IMR-90 (cell line): ENCODE measurements at regions not wholly inside any gene's neighbourhood (a gene's known extent, or its start where the extent isn't known, plus 50 kb on each side); places are given as distances from the start of the nearest gene placed in this dataset.
A peak's percentile ranks its signal among the peaks of the same experiment; 100 is the strongest.

Experiments used
- ATAC-seq: fragments of 200-7000 bp; cut with Tn5 transposase; 2 replicates; pipeline ENCODE4 v1.9.1; 2020; ENCODE audit warnings: low read depth, mild to moderate bottlenecking, moderate library complexity
- BruUV-seq: library from RNA; stranded (reverse); fragments of 400-500 nt; replicated peaks from 2 replicates; lab custom pipeline; 2021; lab: Mats Ljungman, UMichigan
- CTCF ChIA-PET: fragments of 300-600 bp; formaldehyde crosslinking; extraction: SDS; loops from one replicate; lab custom pipeline; 2021; ENCODE audit warnings: antibody characterized with exemption; lab: Yijun Ruan, JAX
- POLR2A ChIA-PET: fragments of 300-600 bp; sonication (Branson Sonifier 250); formaldehyde crosslinking; loops from one replicate; lab custom pipeline; 2022; ENCODE audit warnings: antibody characterized with exemption; ENCODE audit not compliant: unreplicated experiment; lab: Charles Lee
- DNase-seq: peaks from one replicate; pipeline ENCODE4 v3.0.0; 2013
- H2AFZ ChIP-seq: replicated peaks from 2 replicates; pipeline ENCODE3; 2013; ENCODE audit warnings: low read length, mild to moderate bottlenecking; ENCODE audit not compliant: poor library complexity
- H2AK5ac ChIP-seq: 2 replicates; pipeline ENCODE4 v1.6.1; 2013; ENCODE audit warnings: low read depth, low read length, inconsistent platforms
- H2AK9ac ChIP-seq: replicated peaks from 2 replicates; pipeline ENCODE3; 2013; ENCODE audit warnings: mild to moderate bottlenecking, low read depth, low read length, moderate library complexity; ENCODE audit not compliant: poor library complexity
- H2BK120ac ChIP-seq: 2 replicates; pipeline ENCODE4 v1.6.1; 2013; ENCODE audit warnings: low read depth, low read length, inconsistent platforms
- H2BK15ac ChIP-seq: 3 replicates; pipeline ENCODE4 v1.6.1; 2013; ENCODE audit warnings: low read depth, low read length, inconsistent platforms
- H2BK20ac ChIP-seq: 2 replicates; pipeline ENCODE4 v1.6.1; 2013; ENCODE audit warnings: low read depth, mild to moderate bottlenecking, inconsistent platforms, low read length, moderate library complexity
- H2BK5ac ChIP-seq: 2 replicates; pipeline ENCODE4 v1.6.1; 2013; ENCODE audit warnings: mild to moderate bottlenecking, low read depth, low read length, inconsistent platforms; ENCODE audit not compliant: poor library complexity, severe bottlenecking
- H3K14ac ChIP-seq: replicated peaks from 2 replicates; pipeline ENCODE4 v1.6.1; 2013; ENCODE audit warnings: low read depth, low read length, inconsistent platforms
- H3K18ac ChIP-seq: 2 replicates; pipeline ENCODE4 v1.6.1; 2013; ENCODE audit warnings: low read depth, low read length, control low read depth
- H3K23ac ChIP-seq: 2 replicates; pipeline ENCODE4 v1.6.1; 2013; ENCODE audit warnings: low read depth, low read length, inconsistent platforms
- H3K27ac ChIP-seq: 2 replicates; pipeline ENCODE4 v1.5.1; 2013; ENCODE audit warnings: mild to moderate bottlenecking, control low read depth, low read length; ENCODE audit not compliant: insufficient read depth
- H3K27me3 ChIP-seq: 2 replicates; pipeline ENCODE4 v1.6.1; 2013; ENCODE audit warnings: low read length; ENCODE audit not compliant: control insufficient read depth, insufficient read depth
- H3K36me3 ChIP-seq: 2 replicates; pipeline ENCODE4 v1.6.1; 2013; ENCODE audit warnings: low read length, mixed read lengths; ENCODE audit not compliant: control insufficient read depth, insufficient read depth
- H3K4ac ChIP-seq: 2 replicates; pipeline ENCODE4 v1.6.1; 2013; ENCODE audit warnings: low read depth, low read length, inconsistent platforms
- H3K4me1 ChIP-seq: 2 replicates; pipeline ENCODE4 v1.6.1; 2013; ENCODE audit warnings: low read length, mixed read lengths; ENCODE audit not compliant: control insufficient read depth, insufficient read depth
- H3K4me2 ChIP-seq: 2 replicates; pipeline ENCODE4 v1.6.1; 2013; ENCODE audit warnings: low read depth, mild to moderate bottlenecking, control low read depth, low read length, moderate library complexity
- H3K4me3 ChIP-seq: 2 replicates; pipeline ENCODE4 v1.5.1; 2013; ENCODE audit warnings: low read depth, mild to moderate bottlenecking, control low read depth, low read length, moderate library complexity; ENCODE audit not compliant: insufficient read depth
- H3K56ac ChIP-seq: 2 replicates; pipeline ENCODE4 v1.6.1; 2013; ENCODE audit warnings: low read length, inconsistent platforms; ENCODE audit not compliant: insufficient read depth; ENCODE audit errors: extremely low read depth
- H3K79me1 ChIP-seq, 2 experiments: 2 replicates each; pipeline ENCODE4 v1.6.1; 2013; ENCODE audit warnings: low read length in 2 of 2, inconsistent platforms in 1 of 2, low read depth in 1 of 2
- H3K9ac ChIP-seq: 2 replicates; pipeline ENCODE4 v1.6.1; 2013; ENCODE audit warnings: low read depth, low read length, control low read depth
- H3K9me1 ChIP-seq: 2 replicates; pipeline ENCODE4 v1.6.1; 2013; ENCODE audit warnings: low read length, inconsistent platforms; ENCODE audit not compliant: insufficient read depth
- H3K9me3 ChIP-seq: 2 replicates; pipeline ENCODE4 v1.6.1; 2013; ENCODE audit warnings: low read length; ENCODE audit not compliant: control insufficient read depth, insufficient read depth
- H4K20me1 ChIP-seq: 2 replicates; pipeline ENCODE4 v1.6.1; 2013; ENCODE audit warnings: low read length, inconsistent platforms; ENCODE audit not compliant: insufficient read depth
- H4K5ac ChIP-seq: 2 replicates; pipeline ENCODE4 v1.6.1; 2013; ENCODE audit warnings: mild to moderate bottlenecking, low read depth, low read length, control low read depth
- H4K8ac ChIP-seq, 2 experiments: 2 replicates each; pipeline ENCODE4 v1.6.1; 2013; ENCODE audit warnings: low read depth in 2 of 2, low read length in 2 of 2, control low read depth in 1 of 2, inconsistent platforms in 1 of 2
- H4K91ac ChIP-seq: 2 replicates; pipeline ENCODE4 v1.6.1; 2013; ENCODE audit warnings: low read depth, low read length, inconsistent platforms; ENCODE audit not compliant: insufficient read depth
- BHLHE40 ChIP-seq: fragments of 150-350 bp; IDR thresholded peaks from 2 replicates; pipeline ENCODE4 v1.6.1; 2016; ENCODE audit warnings: mild to moderate bottlenecking, low read depth, low read length
- CEBPB ChIP-seq: IDR thresholded peaks from 2 replicates; pipeline ENCODE4 v1.6.1; 2012; ENCODE audit warnings: low read depth, low read length, improper control_type of control experiment
- CHD1 ChIP-seq: IDR thresholded peaks from 2 replicates; pipeline ENCODE4 v1.6.1; 2012; ENCODE audit warnings: low read depth, low read length, improper control_type of control experiment
- MAFK ChIP-seq: IDR thresholded peaks from 2 replicates; pipeline ENCODE4 v1.6.1; 2012; ENCODE audit warnings: low read depth, low read length, improper control_type of control experiment
- MAZ ChIP-seq: IDR thresholded peaks from 2 replicates; pipeline ENCODE4 v1.6.1; 2012; ENCODE audit warnings: low read depth, mild to moderate bottlenecking, low read length, improper control_type of control experiment, moderate library complexity, borderline replicate concordance
- MXI1 ChIP-seq: IDR thresholded peaks from 2 replicates; pipeline ENCODE4 v1.6.1; 2012; ENCODE audit warnings: low read depth, mild to moderate bottlenecking, low read length, moderate library complexity, borderline replicate concordance
- NFE2L2 ChIP-seq: fragments of 150-350 bp; IDR thresholded peaks from 2 replicates; pipeline ENCODE4 v1.6.1; 2016; ENCODE audit warnings: low read depth, mild to moderate bottlenecking, low read length
- RCOR1 ChIP-seq: IDR thresholded peaks from 2 replicates; pipeline ENCODE4 v1.6.1; 2012; ENCODE audit warnings: mild to moderate bottlenecking, low read length, improper control_type of control experiment; ENCODE audit not compliant: insufficient replicate concordance
- SMC3 ChIP-seq: fragments of 150-350 bp; IDR thresholded peaks from 2 replicates; pipeline ENCODE4 v1.6.1; 2016; ENCODE audit warnings: low read depth, mild to moderate bottlenecking, antibody characterized with exemption, low read length, moderate library complexity
- USF2 ChIP-seq: fragments of 150-350 bp; IDR thresholded peaks from 2 replicates; pipeline ENCODE4 v1.6.1; 2017; ENCODE audit warnings: mild to moderate bottlenecking, antibody characterized with exemption, low read length, low read depth
- WGBS, 2 experiments: methylation state at CpG; one replicate each; pipeline versions ENCODE4 v1.1.5 to v1.1.7; 2013; ENCODE audit warnings: missing lambda C conversion rate in 2 of 2; ENCODE audit not compliant: insufficient read length in 1 of 2; ENCODE audit errors: extremely low coverage in 2 of 2; 5-methylcytosine and 5-hydroxymethylcytosine counted together
- dilution Hi-C: fragments of 300-500 bp; cut with HindIII; formaldehyde crosslinking; loops from one replicate; pipeline ENCODE4 v1.14.3; 2018; ENCODE audit warnings: low sequenced_read_pairs; ENCODE audit not compliant: unreplicated experiment
- in situ Hi-C: fragments of 300-500 bp; cut with MboI; formaldehyde crosslinking; loops from 3 replicates; pipeline ENCODE4 v1.14.3; 2019; ENCODE audit warnings: low sequenced_read_pairs, inconsistent platforms, mixed read lengths
- intact Hi-C: fragments of 100-400 bp; cut with micrococcal nuclease; formaldehyde crosslinking; loops from 2 replicates; pipeline ENCODE4 v1.10.0; 2022

DNA sequence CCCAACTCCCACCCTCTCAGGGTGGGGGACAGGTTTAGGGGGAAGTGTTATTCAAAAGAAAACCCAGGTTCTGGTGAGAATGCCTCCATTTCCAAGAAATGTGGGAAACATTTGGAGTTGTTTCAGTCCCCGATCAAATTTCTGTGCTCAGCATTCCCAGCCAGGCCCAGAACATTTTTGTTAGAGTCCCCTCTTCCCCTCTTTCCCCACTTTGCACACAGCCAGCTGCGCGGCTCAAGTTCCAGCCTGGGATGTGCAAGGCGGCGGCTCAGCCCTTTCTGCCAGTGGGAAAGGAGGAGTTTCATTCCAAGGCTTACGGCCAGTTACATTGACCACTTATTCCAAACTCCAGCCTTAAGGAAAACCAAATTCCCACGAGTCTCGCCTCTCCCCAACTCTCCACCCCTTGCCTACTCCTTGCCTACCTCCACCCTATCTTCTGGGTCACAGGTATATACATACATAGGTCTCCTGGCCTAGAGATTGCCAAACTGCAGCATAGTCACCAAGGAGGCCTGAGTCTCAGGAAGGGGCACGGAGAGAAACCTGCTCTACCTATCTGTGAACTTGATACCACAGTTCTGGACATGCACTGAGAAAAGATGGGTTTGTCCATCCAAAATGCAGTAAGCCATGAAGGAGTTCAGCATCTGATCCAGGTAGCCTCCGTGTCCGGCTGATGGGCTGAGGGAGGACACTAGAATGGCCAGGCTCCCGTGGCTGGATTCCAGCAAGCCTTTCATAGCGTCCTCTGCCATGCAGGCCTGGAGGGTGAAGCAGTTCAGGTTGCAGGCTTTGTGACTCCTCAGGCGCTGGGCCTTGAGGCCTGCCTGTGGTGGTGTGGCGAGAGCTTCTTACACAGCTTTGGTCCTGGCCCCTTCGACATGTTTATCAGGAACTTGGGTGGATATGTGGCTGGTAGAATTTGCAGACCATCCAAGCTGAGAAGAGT is 154.5 kb downstream of the ZFP36L2 start:
- DNase-seq (peak; percentile 49), ATAC-seq (no peak)
- WGBS, 2 experiments = 93% methylated on average over 5 of the region's 16 CpGs; no CpG with 5 or more reads in 1 of the 2 experiments
- intact Hi-C loops (no loop called here), dilution Hi-C loops (no loop called here), in situ Hi-C loops (loop anchor here (10.0 kb wide), 1 partner anchor 153 kb away; the partner anchor contains the start of gene ZFP36L2)
- peak overlapping the region; percentile 79 for H2AK5ac ChIP-seq
- H2AFZ ChIP-seq = peak overlapping the region; percentile 78
- peak overlapping the region; percentile 83 for H4K91ac ChIP-seq
- H3K14ac ChIP-seq = peak overlapping the region; percentile 64
- peaks cover 42% of the 10 kb centered on the region for H3K9me1 ChIP-seq
- ChIA-PET POLR2A (no interaction called here), CTCF (no interaction called here)
- H3K4ac ChIP-seq = peak overlapping the region; percentile 92
- H4K20me1 ChIP-seq = no peaks in the 10 kb centered on the region
- H2AK9ac ChIP-seq = peak overlapping the region; percentile 63
- peak overlapping the region; percentile 96 for H2BK120ac ChIP-seq
- TF ChIP-seq SMC3 (no peak), CEBPB (no peak), MAFK (no peak), USF2 (no peak), BHLHE40 (no peak), CHD1 (no peak), MAZ (no peak), RCOR1 (no peak), NFE2L2 (no peak), MXI1 (no peak)
- no peaks in the 10 kb centered on the region for H3K27me3 ChIP-seq
- H3K23ac ChIP-seq = peak overlapping the region; percentile 64
- H3K56ac ChIP-seq = peak overlapping the region; percentile 30; the same call in 1 of the 2 replicates
- peak overlapping the region; percentile 85 for H2BK15ac ChIP-seq
- peak overlapping the region; percentile 43 for H4K5ac ChIP-seq
- peak overlapping the region; percentile 48 to 82 for H4K8ac ChIP-seq
- no peak overlapping the region for H3K4me3 ChIP-seq
- peaks cover 40% of the 10 kb centered on the region for H3K4me1 ChIP-seq
- peaks cover 0 to 27% of the 10 kb centered on the region in 2 experiments; a peak in 2 of 4 replicates for H3K79me1 ChIP-seq
- no peak overlapping the region for H2BK5ac ChIP-seq
- H3K27ac ChIP-seq = peak overlapping the region; percentile 61; the same call in 1 of the 2 replicates
- H3K36me3 ChIP-seq = no peaks in the 10 kb centered on the region
- H3K4me2 ChIP-seq = no peak overlapping the region
- peak overlapping the region; percentile 54 for H3K18ac ChIP-seq
- BruUV-seq = no TSS peak
- H3K9me3 ChIP-seq = no peaks in the 10 kb centered on the region
- H3K9ac ChIP-seq = peak overlapping the region; percentile 14; the same call in 1 of the 2 replicates
- peak overlapping the region; percentile 98 for H2BK20ac ChIP-seq
